ENCODE measurements at regions not wholly inside any gene's neighbourhood (a gene's known extent, or its start where the extent isn't known, plus 50 kb on each side); places are given as distances from the start of the nearest gene placed in this dataset.

DNA sequence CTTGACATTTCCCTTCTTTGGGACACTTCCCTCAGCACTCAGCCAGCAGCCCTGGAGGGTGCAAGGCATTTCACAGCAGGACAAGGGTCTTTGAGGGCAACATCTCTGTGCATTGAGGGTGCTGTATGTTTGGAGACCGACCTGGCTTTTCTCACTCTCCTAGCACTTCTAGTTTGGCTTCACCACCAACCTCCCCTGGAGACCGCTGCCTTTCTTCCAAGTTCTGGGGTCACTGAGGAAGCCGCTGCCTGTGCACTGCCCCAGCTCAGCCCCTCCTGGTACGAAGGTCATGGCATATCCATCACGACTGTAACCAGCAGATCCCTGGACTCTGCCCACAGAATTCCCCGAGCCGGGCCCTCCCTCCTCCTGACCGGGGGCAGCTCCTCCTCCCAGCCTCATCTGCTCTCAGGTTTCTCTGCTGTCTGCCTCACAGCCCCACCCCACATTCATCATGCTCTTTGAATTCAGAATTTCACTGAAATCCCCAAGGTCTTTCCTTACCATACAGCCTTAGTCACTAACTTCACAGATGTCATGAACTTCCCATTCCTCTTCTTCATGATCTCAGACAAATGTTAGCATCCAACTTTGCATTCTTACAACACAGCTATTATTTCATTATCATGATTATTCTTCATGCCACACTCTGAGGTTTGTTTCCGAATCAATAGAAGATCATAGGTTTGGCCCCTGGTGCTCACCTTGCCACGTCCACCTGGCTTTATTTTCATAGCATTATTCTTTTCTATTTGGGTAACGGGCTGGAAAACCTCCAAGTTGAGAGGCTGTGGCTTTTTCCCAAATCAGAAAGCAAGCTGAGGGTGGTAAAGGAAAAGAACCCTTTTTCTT lies 113.0 kb upstream of the COPS8 start:
- intact Hi-C loops (cut with DNase I): no loop called here

DNA sequence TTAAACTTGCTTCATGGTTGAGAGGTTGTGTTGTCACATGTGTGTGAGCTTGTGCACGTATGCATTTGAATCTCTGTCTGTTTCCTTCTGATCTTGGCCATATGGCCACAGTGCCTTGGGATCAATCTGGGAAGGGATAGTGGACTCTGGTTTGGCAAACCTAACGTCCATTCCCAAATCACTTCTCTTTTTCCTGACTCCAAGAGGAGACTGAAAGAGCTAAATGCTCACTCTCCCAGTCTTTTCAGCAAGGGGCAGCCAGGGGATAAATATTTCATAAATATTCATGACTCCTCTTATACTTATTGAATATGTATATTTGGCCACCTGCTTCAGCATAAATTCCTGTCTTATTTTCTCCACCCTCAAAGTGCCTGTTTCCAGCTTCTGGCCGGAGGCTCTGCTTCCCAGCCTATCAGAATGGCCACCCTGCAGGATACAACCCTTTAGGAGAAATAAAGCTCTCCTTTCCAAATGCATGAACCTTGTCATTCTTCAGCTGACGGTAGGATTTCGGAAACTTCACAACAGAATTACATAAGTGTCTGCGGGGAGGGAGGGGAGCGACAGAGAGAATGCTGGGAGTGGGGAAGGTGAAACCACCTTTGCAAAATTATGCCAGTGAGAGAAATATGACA lies 112.2 kb upstream of the COPS8 start:
- DNase-seq: no peak

More for the DNA sequence above, 113.0 kb upstream of the COPS8 start:
- no peak for DNase-seq

DNA sequence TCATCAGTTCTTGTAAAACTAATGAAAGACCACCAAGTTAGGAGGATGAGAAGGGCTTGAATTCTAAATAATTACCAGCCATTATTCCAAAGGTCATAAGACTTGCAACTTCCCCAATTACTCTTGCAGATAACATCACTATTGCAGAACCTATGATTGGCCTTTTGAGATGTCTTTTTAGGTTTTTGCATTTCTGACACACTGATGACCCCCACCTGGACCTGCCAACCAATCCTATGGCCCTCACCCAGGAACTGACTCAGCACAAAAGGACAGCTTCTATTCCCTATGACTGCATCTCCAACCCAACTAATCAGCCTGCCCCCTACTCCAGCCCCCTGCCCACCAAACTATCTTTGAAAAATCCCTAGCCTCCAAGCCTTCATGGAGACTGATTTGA lies 111.5 kb upstream of the COPS8 start:
- intact Hi-C loops (cut with DNase I): no loop called here
- DNase-seq: no peak

More for the DNA sequence above, 112.2 kb upstream of the COPS8 start:
- intact Hi-C loops (cut with DNase I): no loop called here

DNA sequence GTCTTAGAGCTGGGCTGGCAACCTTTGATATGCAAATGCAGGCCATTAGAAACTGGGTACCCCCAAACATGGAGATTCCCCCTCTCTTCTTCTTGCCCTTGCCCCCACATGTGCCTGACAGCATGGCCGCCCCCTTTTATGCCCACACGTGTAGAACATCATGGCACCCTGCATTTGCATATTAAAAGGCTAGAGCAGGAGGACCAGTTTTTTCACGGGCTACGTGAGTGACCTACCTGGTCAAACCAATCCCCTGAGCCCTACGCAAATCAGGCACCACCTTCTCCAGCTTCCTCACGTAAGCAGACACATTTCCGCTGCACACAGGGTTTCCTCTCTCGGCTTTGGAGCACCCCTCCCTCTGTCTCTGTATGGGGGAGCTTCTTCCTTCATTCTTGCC lies 110.9 kb upstream of the COPS8 start:
- no peak for DNase-seq
- intact Hi-C loops (cut with DNase I): no loop called here

DNA sequence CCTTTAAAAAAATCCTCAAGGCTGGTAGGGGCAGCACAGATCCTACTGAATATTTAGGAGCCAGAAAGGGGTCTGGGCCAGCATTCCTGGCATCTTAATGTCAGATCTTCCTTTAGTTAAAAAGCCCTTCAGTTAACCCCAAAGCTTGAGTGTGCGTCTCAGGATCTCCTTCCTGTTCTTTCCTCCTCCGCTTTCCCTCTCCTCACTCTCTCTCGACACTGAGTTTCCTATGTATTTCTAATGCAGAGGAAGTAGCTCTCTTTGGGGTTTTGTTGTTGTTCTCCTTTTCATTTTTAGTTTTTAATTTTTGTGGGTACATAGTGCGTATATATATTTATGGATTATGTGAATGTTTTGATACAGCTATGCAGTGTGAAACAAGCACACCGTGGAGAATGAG lies 109.9 kb upstream of the COPS8 start:
- no peak for DNase-seq
- intact Hi-C loops (cut with DNase I): no loop called here

DNA sequence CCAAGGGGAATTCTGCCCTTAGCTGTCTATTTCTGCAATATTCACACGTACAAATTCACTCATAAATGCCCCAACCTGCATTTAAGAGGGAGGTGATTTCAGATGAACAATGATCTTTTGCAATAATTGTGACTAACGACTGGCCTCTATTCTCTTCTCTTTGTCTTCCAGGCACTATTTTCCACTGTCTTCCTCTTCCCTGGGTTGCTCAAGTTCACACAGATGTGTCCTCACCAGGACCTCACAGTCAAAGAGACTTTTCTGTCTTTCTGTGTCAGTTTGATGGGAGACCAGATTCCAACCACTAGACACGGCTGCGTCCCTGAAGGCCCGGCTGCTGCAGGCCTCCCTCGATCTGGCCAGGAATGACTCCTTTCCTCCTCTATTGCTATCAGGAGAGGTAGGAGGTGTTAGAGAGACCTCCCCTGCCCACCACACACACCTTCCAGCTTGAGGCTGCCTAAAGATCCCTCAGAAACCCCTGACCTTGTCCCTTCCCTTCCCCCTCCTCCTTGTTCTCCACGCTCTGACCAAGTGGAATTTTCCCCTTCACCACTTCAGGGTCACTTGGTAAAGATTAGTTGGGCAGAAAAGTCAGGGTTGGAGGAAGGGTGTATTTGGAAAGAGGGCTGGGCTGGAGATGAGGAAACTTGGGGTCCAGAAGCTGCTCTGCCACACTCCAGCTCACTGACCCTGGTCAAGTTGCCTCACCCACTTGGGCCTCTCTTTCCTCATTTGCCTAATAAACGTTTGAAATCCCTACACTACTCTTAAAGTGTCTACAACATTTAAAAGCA lies 109.2 kb upstream of the COPS8 start:
- DNase-seq: no peak
- intact Hi-C loops (cut with DNase I): no loop called here

DNA sequence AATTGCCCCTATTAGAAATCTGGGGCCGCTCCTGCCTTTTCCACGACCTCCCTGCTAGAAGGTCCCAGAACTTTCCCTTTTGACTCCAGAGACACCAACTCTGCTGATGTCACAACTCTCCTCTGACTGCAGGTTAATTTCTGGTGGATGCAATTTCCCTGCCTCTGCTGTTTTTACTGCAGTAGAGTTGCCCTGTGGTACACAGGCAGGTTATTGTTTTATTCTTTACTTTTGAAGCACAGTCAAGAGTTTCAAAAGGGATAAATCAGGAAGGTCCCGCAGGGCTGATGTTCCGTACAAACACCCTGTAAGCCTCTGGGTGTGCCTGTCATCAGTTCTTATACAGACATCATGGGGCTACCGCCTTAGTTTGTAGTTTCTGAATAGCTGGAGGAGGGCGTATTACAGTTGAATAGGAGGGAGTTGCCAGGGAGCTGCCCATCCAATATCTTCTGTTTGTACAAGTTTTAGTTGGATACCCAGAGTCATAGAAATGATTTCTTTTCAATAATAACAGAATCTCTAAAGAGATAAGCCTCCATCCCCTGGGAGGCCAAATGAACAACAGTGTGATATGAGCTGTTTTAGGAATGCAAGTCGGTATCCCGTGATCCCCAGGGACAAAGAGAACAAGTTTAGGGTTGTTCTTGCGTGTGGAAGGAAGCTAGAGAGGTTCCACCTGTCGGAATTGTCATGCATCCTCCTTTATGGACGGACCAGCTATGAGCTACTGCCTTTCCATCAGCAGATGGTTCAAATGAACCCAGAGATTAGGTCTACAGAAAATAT lies 108.4 kb upstream of the COPS8 start:
- DNase-seq: no peak
- intact Hi-C loops (cut with DNase I): no loop called here

DNA sequence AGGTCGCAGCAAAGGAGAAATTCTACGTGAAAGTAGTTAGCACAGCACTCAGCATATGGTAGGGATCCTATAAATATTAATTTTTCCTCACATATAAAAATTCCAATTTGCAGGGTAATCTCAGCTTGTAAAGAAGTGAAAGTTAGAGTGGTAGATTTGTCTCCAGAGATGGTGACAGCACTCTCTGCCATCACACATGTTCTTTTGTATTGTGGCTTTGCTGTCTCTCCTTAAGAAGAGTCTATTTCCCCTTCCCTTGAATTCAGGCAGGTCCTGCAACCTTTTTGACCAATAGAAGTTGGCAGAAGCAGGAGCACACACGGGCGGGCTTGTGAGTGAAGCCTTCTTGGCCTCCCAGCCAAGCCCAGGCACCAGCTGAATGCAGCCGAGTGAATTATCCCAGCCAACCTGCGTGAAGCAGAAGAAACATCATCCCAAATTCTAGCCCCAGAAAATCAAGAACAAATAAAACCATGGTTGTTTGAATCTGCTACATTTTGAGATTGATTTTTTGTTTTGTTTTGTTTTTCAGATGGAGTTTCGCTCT lies 107.8 kb upstream of the COPS8 start:
- intact Hi-C loops (cut with DNase I): no loop called here
- no peak for DNase-seq

DNA sequence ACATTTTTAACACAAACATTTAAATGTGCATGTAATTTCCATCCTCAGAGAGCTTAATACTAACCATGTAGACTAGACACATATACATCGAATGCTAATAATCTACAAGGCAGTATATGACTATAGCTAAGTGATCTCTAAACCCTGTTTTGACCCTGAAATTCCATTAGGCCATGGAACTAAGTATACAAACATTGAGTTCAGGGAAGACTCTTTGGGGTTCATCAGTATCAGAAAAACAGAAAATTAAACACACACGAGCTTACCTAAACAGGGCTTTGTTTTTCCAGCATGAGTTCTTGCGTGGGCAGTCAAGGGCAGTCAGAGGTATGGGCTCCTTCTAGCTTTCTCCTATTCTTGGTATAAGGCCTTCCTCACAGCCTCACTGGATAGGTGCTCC lies 106.0 kb upstream of the COPS8 start:
- intact Hi-C loops (cut with DNase I): no loop called here
- DNase-seq: no peak

DNA sequence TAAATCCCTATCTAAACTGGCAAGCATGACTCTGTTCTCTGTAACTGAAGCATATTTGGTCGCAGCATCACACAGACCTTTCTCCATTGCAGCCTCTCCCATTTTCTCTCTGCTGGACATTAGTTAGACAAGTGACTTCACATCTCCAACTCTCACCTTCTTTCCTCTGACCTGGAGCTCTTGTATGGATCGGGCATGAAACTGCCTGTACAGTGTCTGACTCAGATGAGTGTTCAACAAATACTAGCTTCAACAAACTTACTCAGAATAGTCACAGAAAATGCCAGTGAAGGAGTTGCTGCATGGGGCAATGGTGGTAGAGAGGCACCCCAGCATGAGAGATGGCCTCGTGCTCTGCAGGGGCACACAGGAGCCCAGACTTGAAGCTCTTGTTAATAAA lies 104.7 kb upstream of the COPS8 start:
- intact Hi-C loops (cut with DNase I): no loop called here
- DNase-seq: no peak

DNA sequence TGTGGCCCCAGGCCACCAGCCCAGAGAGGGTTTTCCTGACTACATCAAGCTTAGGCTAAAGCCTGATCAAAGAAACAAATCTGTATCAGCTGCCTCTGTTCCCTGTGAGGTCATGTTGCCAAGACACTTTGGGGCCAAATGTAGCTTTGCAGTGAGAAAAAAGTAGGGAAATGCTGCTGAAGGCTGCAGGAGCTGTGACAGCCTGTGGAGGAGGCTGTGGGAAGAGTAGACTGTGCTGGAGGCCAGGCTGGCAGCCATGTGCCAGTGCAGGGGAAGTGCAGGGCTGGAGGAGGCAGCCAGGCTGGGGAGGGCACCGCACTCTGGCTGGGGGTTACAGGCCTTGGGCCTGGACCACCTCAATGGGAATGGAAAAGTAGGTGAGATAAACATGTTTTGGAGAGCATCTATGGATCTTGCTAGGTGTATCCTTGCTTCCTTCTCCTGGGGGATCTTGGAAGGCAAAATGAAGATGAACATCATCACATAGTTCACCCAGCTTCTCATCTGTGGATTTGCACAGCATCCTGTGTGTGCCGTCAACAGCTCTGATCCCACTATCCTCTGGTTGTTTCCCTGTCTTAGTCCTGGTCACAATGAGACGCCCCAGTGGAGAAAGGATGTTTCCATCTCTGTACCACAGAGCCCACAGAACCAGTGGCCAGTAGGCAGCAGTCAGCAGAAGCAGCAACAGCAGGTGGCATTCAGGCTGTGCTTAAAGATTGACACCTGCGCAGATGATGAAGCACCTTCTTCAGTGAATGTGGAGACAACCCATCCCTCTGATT lies 103.8 kb upstream of the COPS8 start:
- intact Hi-C loops (cut with DNase I): no loop called here
- DNase-seq: no peak

DNA sequence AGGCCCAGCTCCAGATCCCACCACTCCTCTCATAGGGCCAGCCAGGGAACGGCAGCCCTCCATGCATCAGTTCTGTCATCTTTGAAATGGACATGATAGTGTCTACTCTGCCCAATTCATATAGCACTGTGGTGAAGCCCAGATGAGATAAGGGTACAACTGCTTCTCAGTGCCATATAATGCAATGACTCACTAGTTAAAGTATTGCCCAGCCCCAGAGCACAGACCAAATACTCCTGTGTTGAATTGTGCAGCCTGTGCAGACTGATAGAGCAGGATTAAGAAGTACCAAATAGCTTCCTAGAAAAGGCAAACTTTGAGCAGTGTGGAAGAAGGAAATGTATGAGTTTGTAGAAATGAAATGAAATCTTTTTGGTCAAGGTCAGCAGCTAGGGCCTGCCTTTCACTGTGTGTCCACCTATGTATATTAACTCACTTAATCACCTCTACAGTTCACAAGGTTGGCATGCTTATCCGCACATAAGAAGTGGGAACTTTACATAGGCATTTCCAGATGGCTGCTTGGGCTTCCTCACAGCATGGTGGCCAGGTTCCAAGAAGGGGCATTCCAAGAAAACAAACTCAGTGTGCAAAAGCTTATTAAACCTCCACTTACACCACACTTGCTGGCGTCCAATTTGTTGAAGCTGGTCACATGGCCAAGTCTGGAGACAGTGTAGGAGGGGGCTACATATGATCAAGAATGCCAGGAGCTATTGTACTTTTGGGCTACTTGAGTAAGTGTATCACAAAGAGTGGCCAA lies 102.8 kb upstream of the COPS8 start:
- no peak for DNase-seq
- intact Hi-C loops (cut with DNase I): no loop called here

DNA sequence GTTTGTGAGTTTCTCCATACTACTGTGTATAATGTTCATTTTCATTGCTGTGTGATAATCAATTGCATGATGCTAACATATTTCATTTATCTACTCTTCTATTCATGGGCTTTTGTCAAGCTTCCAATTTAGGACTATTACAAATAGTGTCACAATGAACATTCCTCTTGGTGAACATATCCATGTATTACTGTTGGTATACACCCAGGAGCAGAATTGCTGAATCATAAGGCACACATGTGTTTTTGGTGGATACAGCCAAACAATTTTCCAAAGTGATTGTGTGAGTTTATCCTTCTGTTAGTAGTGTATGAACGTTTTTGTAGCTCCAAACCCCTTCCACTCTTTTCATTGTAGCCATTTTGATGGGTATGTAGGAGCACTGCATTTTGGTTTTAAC lies 101.6 kb upstream of the COPS8 start:
- intact Hi-C loops (cut with DNase I): no loop called here
- no peak for DNase-seq

DNA sequence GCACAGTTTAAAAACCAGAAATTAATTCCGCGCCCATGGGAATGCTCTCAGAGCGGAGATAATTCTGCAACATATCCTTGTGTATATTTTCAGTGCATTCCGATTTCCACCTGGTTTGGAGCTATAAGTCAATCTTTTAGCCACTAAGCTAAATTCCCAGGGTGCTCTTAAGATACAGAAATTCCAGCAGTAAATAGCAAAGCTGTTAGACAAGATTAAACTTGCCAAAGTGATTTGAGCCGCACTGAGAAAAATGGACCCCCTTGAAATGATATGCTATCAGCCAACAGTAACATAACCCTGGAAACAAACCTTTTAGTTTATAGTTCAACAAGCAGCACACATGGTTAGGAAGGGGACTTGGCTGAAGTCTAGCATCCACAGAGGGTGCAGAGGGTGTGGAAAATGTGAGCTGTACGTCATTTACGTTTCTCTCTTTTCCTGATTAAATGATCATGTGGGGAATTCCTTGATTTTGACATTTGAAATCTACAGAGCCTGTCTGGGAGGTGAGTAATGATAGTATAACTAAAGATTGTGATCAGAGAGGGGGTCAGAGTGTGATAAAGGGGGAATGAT lies 99.8 kb upstream of the COPS8 start:
- DNase-seq: no peak
- intact Hi-C loops (cut with DNase I): no loop called here

DNA sequence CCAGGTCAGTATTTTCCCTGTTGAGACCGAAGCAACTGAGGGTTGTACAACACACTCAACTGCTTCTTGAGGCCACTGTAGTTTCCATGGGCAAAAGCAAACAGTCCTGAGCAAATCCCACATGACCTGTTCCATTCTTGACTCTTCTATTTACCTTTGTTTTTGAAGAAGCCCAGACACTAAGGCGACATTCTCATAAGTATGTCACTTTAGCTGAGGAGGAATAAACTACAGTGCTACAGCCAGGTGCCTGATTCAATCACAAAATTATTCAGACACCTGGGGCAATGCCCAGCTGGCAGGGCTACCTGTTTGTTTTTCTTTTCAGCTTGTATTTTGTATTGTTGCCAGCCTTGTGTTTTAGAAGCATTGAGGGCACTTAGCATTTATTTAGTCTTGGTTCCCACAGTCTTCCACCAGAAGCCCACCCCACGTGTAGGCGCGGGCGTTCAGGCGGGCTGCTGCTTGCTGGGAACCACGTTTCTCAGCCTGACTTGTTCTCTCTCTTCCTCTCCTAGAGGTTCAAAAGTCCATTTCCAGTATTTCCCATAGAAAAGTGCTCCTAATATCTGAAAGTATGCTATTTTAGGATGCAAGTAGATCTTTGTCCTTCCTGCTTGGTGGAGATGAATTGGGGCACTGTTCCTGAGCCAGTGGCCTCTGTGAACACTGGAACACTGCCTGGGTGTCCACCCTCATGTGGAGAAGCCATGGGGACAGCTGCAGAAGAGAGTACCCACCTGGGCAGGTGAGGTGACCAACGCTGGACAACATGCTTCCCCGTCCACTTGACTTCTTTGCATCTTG lies 99.0 kb upstream of the COPS8 start:
- intact Hi-C loops (cut with DNase I): no loop called here
- DNase-seq: no peak

DNA sequence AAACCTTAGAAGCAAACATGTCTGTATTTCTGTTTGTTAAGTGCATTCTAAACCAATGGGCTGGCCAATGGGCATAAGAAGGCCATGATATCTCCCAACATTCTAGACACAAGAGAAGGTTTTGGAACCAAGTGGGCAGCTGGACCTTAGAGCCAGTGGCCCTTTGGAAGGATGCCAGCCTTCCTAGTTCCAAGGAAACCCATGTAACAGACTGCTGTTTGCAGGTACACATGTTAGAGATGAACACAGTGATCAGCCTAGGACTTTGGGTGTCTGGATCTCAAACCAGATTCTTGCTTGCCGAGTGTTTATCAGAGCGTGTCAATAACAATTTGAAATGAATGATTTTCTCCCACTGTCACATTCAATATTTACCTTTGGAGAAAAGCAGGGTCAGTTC lies 97.5 kb upstream of the COPS8 start:
- DNase-seq: no peak
- intact Hi-C loops (cut with DNase I): no loop called here
